RWPE1 (cell line): ENCODE measurements at regions not wholly inside any gene's neighbourhood (a gene's known extent, or its start where the extent isn't known, plus 50 kb on each side); places are given as distances from the start of the nearest gene placed in this dataset.

Experiments
- CTCF ChIA-PET: fragments of 350-600 bp; sonication (Branson Sonifier 250); formaldehyde crosslinking; extraction: SDS; loops from one replicate; lab custom pipeline; 2021; lab: Yijun Ruan, JAX
- POLR2A ChIA-PET: fragments of 400-600 bp; formaldehyde crosslinking; extraction: SDS; loops from one replicate; lab custom pipeline; 2020; ENCODE audit warnings: antibody characterized with exemption; ENCODE audit not compliant: low non-redundant PET; lab: Yijun Ruan, JAX
- DNase-seq: peaks from one replicate; pipeline ENCODE4 v3.0.0; 2012; ENCODE audit warnings: low spot score
- H3K27ac ChIP-seq: fragments of 450-650 bp; 2 replicates; pipeline ENCODE4 v1.5.1; 2017
- CTCF ChIP-seq: fragments of 450-650 bp; conservative IDR thresholded peaks from 2 replicates; pipeline ENCODE4 v1.5.1; 2017; ENCODE audit warnings: low read depth, mild to moderate bottlenecking

GRCh38 chr5:18551716-18552115 is 917.5 kb downstream of the TAF11L14 start:
- H3K27ac ChIP-seq, result no peak overlapping the region
- ChIA-PET CTCF (interaction anchor here (0.6 kb wide), 1 partner anchor 38 kb away, joined by 5 read pairs; no protein-coding TSS in a partner anchor), POLR2A (no interaction called here)
- TF ChIP-seq CTCF, result no peak
- DNase-seq, result no peak

GRCh38 chr5:18553269-18553668 is 919.0 kb downstream of the TAF11L14 start:
- POLR2A ChIA-PET, result no interaction called here
- DNase-seq, result peak; percentile 60
- no peak for TF ChIP-seq CTCF
- H3K27ac ChIP-seq, result no peak overlapping the region; the same call in 1 of the 2 replicates
- CTCF ChIA-PET, result no interaction called here

- H3K27ac ChIP-seq, result no peak overlapping the region
- DNase-seq, result no peak
- ChIA-PET CTCF (no interaction called here), POLR2A (no interaction called here)
- no peak for TF ChIP-seq CTCF
Observed at GRCh38 chr5:18560602-18561001, 926.3 kb downstream of the TAF11L14 start.

- POLR2A ChIA-PET, result no interaction called here
- no peak for DNase-seq
- no peak for TF ChIP-seq CTCF
- CTCF ChIA-PET, result no interaction called here
- no peak overlapping the region for H3K27ac ChIP-seq
Observed at GRCh38 chr5:18563853-18564252, 929.6 kb downstream of the TAF11L14 start.

- H3K27ac ChIP-seq, result no peak overlapping the region
- POLR2A ChIA-PET, result no interaction called here
- CTCF ChIA-PET, result no interaction called here
- no peak for TF ChIP-seq CTCF
- DNase-seq, result no peak
Observed at GRCh38 chr5:18566671-18567070, 932.4 kb downstream of the TAF11L14 start.

- TF ChIP-seq CTCF, result no peak
- ChIA-PET CTCF (no interaction called here), POLR2A (no interaction called here)
- no peak for DNase-seq
- no peak overlapping the region for H3K27ac ChIP-seq
Observed at GRCh38 chr5:18576586-18576985, 942.3 kb downstream of the TAF11L14 start.

GRCh38 chr5:18601185-18601584 is 966.9 kb downstream of the TAF11L14 start:
- no peak for TF ChIP-seq CTCF
- ChIA-PET POLR2A (no interaction called here), CTCF (no interaction called here)

More at GRCh38 chr5:18601185-18601584, 966.9 kb downstream of the TAF11L14 start:
- H3K27ac ChIP-seq, result no peak overlapping the region
- DNase-seq, result no peak
